PFSK-1 (cell line): ENCODE measurements at regions not wholly inside any gene's neighbourhood (a gene's known extent, or its start where the extent isn't known, plus 50 kb on each side); places are given as distances from the start of the nearest gene placed in this dataset.

Experiments used
- POLR2AphosphoS5 ChIP-seq: IDR thresholded peaks from 2 replicates; pipeline ENCODE4 v1.6.1; 2012; ENCODE audit warnings: low read depth, mild to moderate bottlenecking, control low read depth, low read length, moderate library complexity
- SIN3A ChIP-seq: IDR thresholded peaks from 2 replicates; pipeline ENCODE4 v1.6.1; 2012; ENCODE audit warnings: mild to moderate bottlenecking, low read length, moderate library complexity, borderline replicate concordance; ENCODE audit not compliant: insufficient read depth
- TAF1 ChIP-seq: IDR thresholded peaks from 2 replicates; pipeline ENCODE4 v1.6.1; 2012; ENCODE audit warnings: low read length, control low read depth, borderline replicate concordance; ENCODE audit not compliant: insufficient read depth
- TF ChIP-seq, protein P1 (sequence below), 2 experiments: IDR thresholded peaks; 2 replicates each; pipeline versions ENCODE4 v1.6.1 to v1.8.0; 2011 to 2012; ENCODE audit warnings: low read depth in 2 of 2, low read length in 2 of 2, control low read depth in 1 of 2, inconsistent platforms in 1 of 2, mild to moderate bottlenecking in 1 of 2, moderate library complexity in 1 of 2; ENCODE audit not compliant: insufficient read depth in 1 of 2

DNA sequence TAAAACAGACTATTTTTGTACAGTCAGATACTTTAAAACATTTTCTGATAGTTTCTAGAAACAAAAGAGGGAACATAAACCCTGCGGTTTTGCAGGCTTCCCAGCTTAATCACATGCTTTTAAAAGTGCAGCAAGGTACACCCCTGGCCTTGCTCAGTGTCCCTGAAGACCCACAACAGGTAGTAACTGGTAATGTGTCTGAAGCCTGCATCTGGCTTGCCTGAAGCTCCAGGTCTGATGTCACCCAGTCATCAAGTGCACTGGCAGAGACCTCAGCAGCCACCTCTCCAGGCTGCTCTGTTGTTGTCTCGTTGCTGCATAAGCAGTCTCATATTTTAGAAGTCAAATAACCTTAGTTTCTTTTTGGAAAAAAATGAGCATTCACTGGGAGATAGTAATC is 376.1 kb upstream of the MTPN start:
- TF ChIP-seq TAF1 (no peak), POLR2AphosphoS5 (no peak), SIN3A (no peak)
- TF ChIP-seq, protein P1, sequence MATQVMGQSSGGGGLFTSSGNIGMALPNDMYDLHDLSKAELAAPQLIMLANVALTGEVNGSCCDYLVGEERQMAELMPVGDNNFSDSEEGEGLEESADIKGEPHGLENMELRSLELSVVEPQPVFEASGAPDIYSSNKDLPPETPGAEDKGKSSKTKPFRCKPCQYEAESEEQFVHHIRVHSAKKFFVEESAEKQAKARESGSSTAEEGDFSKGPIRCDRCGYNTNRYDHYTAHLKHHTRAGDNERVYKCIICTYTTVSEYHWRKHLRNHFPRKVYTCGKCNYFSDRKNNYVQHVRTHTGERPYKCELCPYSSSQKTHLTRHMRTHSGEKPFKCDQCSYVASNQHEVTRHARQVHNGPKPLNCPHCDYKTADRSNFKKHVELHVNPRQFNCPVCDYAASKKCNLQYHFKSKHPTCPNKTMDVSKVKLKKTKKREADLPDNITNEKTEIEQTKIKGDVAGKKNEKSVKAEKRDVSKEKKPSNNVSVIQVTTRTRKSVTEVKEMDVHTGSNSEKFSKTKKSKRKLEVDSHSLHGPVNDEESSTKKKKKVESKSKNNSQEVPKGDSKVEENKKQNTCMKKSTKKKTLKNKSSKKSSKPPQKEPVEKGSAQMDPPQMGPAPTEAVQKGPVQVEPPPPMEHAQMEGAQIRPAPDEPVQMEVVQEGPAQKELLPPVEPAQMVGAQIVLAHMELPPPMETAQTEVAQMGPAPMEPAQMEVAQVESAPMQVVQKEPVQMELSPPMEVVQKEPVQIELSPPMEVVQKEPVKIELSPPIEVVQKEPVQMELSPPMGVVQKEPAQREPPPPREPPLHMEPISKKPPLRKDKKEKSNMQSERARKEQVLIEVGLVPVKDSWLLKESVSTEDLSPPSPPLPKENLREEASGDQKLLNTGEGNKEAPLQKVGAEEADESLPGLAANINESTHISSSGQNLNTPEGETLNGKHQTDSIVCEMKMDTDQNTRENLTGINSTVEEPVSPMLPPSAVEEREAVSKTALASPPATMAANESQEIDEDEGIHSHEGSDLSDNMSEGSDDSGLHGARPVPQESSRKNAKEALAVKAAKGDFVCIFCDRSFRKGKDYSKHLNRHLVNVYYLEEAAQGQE (IDR thresholded peaks at IDR 0.05; ENCODE audit: insufficient read depth in 1 of 2, low read depth in 2 of 2, low read length in 2 of 2): no peak
